WTC11 (cell line): ENCODE measurements at regions not wholly inside any gene's neighbourhood (a gene's known extent, or its start where the extent isn't known, plus 50 kb on each side); places are given as distances from the start of the nearest gene placed in this dataset.

Source experiments
- CREM ChIP-seq: sonication (generic); formaldehyde crosslinking; IDR thresholded peaks from 2 replicates; pipeline ENCODE4 v1.8.1; 2022; ENCODE audit warnings: mild to moderate bottlenecking, missing genetic modification reagents, moderate library complexity
- ZNF263 ChIP-seq: sonication (generic); formaldehyde crosslinking; IDR thresholded peaks from 2 replicates; pipeline ENCODE4 v1.8.1; 2022; ENCODE audit warnings: low read depth, mild to moderate bottlenecking, moderate library complexity, missing genetic modification reagents

DNA sequence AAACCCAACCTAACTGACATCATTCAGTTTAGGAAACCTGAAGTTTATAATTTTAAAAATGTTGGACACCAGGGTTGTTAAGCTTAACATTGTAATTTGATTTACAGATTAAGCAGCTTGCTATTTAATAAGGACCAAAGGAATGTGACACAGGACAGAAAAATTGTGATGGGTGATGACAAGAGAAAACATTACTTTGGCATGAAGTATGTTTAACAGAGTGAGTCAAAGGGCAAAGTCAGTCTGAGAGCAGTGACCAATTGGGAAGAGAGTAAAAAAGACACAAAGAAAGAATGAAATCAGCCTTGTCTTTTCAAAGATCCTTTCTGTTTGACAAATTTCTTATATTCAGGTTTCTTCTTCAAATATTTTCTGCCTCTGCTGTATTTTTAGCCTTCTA, 1301.6 kb downstream of the SI start:
- TF ChIP-seq ZNF263 (CRISPR knock-in tag) (no peak), CREM (CRISPR knock-in tag) (no peak)
